Neural cell (in vitro differentiated cells): ENCODE measurements at regions not wholly inside any gene's neighbourhood (a gene's known extent, or its start where the extent isn't known, plus 50 kb on each side); places are given as distances from the start of the nearest gene placed in this dataset.

Experiments
- H2AFZ ChIP-seq: fragments of 200-600, 300-800 bp; sonication (generic), shearing (Covaris generic); 2 replicates; pipeline ENCODE4 v1.6.0; 2014; ENCODE audit warnings: low read depth, mild to moderate bottlenecking, antibody characterized with exemption, low read length, moderate library complexity
- H3F3A ChIP-seq: fragments of 200-600 bp; shearing (Covaris generic); 2 replicates; pipeline ENCODE4 v1.6.1; 2016; ENCODE audit warnings: mild to moderate bottlenecking, moderate library complexity, mixed read lengths, antibody characterized with exemption, low read length; ENCODE audit not compliant: insufficient read depth, poor library complexity, severe bottlenecking
- H3K27ac ChIP-seq: fragments of 200-600, 300-800 bp; sonication (generic), shearing (Covaris generic); 2 replicates; pipeline ENCODE4 v1.5.1; 2014; ENCODE audit warnings: mild to moderate bottlenecking, low read length, moderate library complexity
- H3K27me3 ChIP-seq: fragments of 300-800, 200-600 bp; sonication (generic), shearing (Covaris generic); 2 replicates; pipeline ENCODE4 v1.6.0; 2014; ENCODE audit warnings: mild to moderate bottlenecking, low read depth, low read length, moderate library complexity; ENCODE audit not compliant: insufficient read depth
- H3K36me3 ChIP-seq: fragments of 300-800, 200-600 bp; sonication (generic), shearing (Covaris generic); 2 replicates; pipeline ENCODE4 v1.5.1; 2014; ENCODE audit warnings: mild to moderate bottlenecking, antibody characterized with exemption, low read length, moderate library complexity; ENCODE audit not compliant: insufficient read depth
- H3K4me2 ChIP-seq: fragments of 300-800, 200-600 bp; sonication (generic), shearing (Covaris generic); 2 replicates; pipeline ENCODE4 v1.6.0; 2014; ENCODE audit warnings: mild to moderate bottlenecking, low read length
- H3K4me3 ChIP-seq: fragments of 300-800, 200-600 bp; sonication (generic), shearing (Covaris generic); 2 replicates; pipeline ENCODE4 v1.5.1; 2014; ENCODE audit warnings: mild to moderate bottlenecking, low read length, moderate library complexity
- H3K79me2 ChIP-seq: fragments of 200-600 bp; shearing (Covaris generic); replicated peaks from 2 replicates; pipeline ENCODE4 v1.6.0; 2014; ENCODE audit warnings: mild to moderate bottlenecking, low read length, moderate library complexity; ENCODE audit not compliant: insufficient read depth
- H3K9ac ChIP-seq: fragments of 300-800, 200-600 bp; sonication (generic), shearing (Covaris generic); 2 replicates; pipeline ENCODE4 v1.6.1; 2016; ENCODE audit warnings: mild to moderate bottlenecking, low read length, mixed read lengths
- H3K9me2 ChIP-seq: fragments of 200-600 bp; shearing (Covaris generic); 2 replicates; pipeline ENCODE4 v1.6.1; 2016; ENCODE audit warnings: mild to moderate bottlenecking, low read length, mixed read lengths; ENCODE audit not compliant: insufficient read depth
- H3K9me3 ChIP-seq: fragments of 200-600, 300-800 bp; sonication (generic), shearing (Covaris generic); 2 replicates; pipeline ENCODE4 v1.6.1; 2016; ENCODE audit warnings: mild to moderate bottlenecking, mixed run types, low read length, moderate library complexity, mixed read lengths
- H4K20me1 ChIP-seq: fragments of 200-600 bp; shearing (Covaris generic); 2 replicates; pipeline ENCODE4 v1.6.1; 2016; ENCODE audit warnings: mild to moderate bottlenecking, mixed run types; ENCODE audit not compliant: insufficient read depth
- EP300 ChIP-seq: fragments of 450-650 bp; conservative IDR thresholded peaks from 2 replicates; pipeline ENCODE4 v1.6.1; 2014; ENCODE audit warnings: antibody characterized with exemption, mild to moderate bottlenecking, moderate library complexity; ENCODE audit not compliant: poor library complexity, severe bottlenecking
- EZH2 ChIP-seq: fragments of 200-600, 300-800 bp; shearing (Covaris generic), sonication (generic); IDR thresholded peaks from 2 replicates; pipeline ENCODE4 v1.6.1; 2014; ENCODE audit warnings: antibody characterized with exemption, low read length, borderline replicate concordance, mild to moderate bottlenecking; ENCODE audit not compliant: insufficient read depth, poor library complexity, severe bottlenecking
- MXI1 ChIP-seq: fragments of 450-650 bp; conservative IDR thresholded peaks from 2 replicates; pipeline ENCODE4 v1.6.1; 2014; ENCODE audit warnings: antibody characterized with exemption, mild to moderate bottlenecking; ENCODE audit not compliant: poor library complexity, severe bottlenecking
- POLR2AphosphoS5 ChIP-seq: IDR thresholded peaks from 2 replicates; pipeline ENCODE4 v1.6.1; 2012
- RAD21 ChIP-seq: fragments of 450-650 bp; conservative IDR thresholded peaks from 2 replicates; pipeline ENCODE4 v1.6.1; 2014; ENCODE audit warnings: antibody characterized with exemption, mild to moderate bottlenecking, moderate library complexity
- SMC3 ChIP-seq: fragments of 450-650 bp; conservative IDR thresholded peaks from 2 replicates; pipeline ENCODE4 v1.6.1; 2014; ENCODE audit warnings: antibody characterized with exemption, mild to moderate bottlenecking, moderate library complexity; ENCODE audit not compliant: poor library complexity
- TAF1 ChIP-seq: IDR thresholded peaks from 2 replicates; pipeline ENCODE4 v1.6.1; 2012; ENCODE audit warnings: low read depth
- TF ChIP-seq, protein P1 (sequence below): IDR thresholded peaks from 2 replicates; pipeline ENCODE4 v1.6.1; 2012; ENCODE audit warnings: borderline replicate concordance
- TF ChIP-seq, protein P2 (sequence below): fragments of 450-650 bp; IDR thresholded peaks from 2 replicates; pipeline ENCODE4 v1.5.1; 2014; ENCODE audit warnings: antibody characterized with exemption, mild to moderate bottlenecking, moderate library complexity; ENCODE audit not compliant: poor library complexity, severe bottlenecking

DNA sequence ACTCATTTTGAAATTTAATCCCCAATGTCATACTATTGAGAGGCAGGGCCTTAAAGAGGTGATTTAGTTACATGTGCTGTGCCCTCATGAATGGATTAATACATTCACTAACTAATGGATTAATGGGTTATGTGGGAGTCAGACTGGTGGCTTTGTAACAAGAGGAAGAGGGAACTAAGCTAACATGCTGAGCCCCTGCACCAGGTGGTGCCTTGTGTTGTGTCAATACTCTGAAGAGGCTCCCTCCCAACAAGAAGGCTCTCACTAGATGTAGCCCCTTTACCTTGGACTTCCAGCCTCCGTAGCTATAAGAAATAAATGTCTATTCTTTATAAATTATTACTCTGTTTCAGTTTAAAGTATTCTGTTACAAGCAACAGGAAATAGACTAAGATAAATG lies 411.9 kb upstream of the EMCN start:
- no peaks in the 10 kb centered on the region for H3K27me3 ChIP-seq
- no peaks in the 10 kb centered on the region for H4K20me1 ChIP-seq
- no peak overlapping the region for H2AFZ ChIP-seq
- H3K79me2 ChIP-seq: no peaks in the 10 kb centered on the region
- no peak overlapping the region for H3K27ac ChIP-seq
- H3K9ac ChIP-seq: no peak overlapping the region
- no peaks in the 10 kb centered on the region for H3K36me3 ChIP-seq
- H3K4me3 ChIP-seq: no peak overlapping the region
- no peak overlapping the region for H3K4me2 ChIP-seq
- H3K9me3 ChIP-seq: no peaks in the 10 kb centered on the region
- H3F3A ChIP-seq: no peaks in the 10 kb centered on the region
- no peaks in the 10 kb centered on the region for H3K9me2 ChIP-seq
- TF ChIP-seq, protein P1, sequence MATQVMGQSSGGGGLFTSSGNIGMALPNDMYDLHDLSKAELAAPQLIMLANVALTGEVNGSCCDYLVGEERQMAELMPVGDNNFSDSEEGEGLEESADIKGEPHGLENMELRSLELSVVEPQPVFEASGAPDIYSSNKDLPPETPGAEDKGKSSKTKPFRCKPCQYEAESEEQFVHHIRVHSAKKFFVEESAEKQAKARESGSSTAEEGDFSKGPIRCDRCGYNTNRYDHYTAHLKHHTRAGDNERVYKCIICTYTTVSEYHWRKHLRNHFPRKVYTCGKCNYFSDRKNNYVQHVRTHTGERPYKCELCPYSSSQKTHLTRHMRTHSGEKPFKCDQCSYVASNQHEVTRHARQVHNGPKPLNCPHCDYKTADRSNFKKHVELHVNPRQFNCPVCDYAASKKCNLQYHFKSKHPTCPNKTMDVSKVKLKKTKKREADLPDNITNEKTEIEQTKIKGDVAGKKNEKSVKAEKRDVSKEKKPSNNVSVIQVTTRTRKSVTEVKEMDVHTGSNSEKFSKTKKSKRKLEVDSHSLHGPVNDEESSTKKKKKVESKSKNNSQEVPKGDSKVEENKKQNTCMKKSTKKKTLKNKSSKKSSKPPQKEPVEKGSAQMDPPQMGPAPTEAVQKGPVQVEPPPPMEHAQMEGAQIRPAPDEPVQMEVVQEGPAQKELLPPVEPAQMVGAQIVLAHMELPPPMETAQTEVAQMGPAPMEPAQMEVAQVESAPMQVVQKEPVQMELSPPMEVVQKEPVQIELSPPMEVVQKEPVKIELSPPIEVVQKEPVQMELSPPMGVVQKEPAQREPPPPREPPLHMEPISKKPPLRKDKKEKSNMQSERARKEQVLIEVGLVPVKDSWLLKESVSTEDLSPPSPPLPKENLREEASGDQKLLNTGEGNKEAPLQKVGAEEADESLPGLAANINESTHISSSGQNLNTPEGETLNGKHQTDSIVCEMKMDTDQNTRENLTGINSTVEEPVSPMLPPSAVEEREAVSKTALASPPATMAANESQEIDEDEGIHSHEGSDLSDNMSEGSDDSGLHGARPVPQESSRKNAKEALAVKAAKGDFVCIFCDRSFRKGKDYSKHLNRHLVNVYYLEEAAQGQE: no peak

DNA sequence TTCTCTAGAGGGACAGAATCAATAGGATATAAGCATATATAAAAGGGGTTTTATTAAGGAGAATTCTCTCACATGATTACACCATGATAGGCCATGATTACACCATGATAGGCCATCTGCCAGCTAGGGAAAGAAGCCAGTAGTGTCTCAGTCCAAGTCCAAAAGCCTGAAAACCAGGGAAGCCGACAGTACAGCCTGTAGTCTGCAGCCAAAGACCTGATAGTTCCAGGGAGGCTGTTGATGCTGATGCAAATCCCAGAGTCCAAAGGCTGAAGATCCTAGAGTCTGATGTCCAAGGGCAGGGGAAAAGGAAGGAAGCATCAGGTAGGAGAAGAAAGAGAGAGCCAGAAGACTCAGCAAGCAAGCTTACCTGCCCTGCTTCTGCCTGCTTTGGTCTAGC lies 411.3 kb upstream of the EMCN start:
- H3K9ac ChIP-seq: no peak overlapping the region
- H3K9me2 ChIP-seq: no peaks in the 10 kb centered on the region
- no peaks in the 10 kb centered on the region for H3K79me2 ChIP-seq
- no peaks in the 10 kb centered on the region for H3F3A ChIP-seq
- H3K9me3 ChIP-seq: no peaks in the 10 kb centered on the region
- no peaks in the 10 kb centered on the region for H3K36me3 ChIP-seq
- no peak overlapping the region for H2AFZ ChIP-seq
- H3K27ac ChIP-seq: no peak overlapping the region
- no peak for TF ChIP-seq MXI1
- H4K20me1 ChIP-seq: no peaks in the 10 kb centered on the region
- H3K27me3 ChIP-seq: no peaks in the 10 kb centered on the region
- no peak overlapping the region for H3K4me3 ChIP-seq
- H3K4me2 ChIP-seq: no peak overlapping the region

DNA sequence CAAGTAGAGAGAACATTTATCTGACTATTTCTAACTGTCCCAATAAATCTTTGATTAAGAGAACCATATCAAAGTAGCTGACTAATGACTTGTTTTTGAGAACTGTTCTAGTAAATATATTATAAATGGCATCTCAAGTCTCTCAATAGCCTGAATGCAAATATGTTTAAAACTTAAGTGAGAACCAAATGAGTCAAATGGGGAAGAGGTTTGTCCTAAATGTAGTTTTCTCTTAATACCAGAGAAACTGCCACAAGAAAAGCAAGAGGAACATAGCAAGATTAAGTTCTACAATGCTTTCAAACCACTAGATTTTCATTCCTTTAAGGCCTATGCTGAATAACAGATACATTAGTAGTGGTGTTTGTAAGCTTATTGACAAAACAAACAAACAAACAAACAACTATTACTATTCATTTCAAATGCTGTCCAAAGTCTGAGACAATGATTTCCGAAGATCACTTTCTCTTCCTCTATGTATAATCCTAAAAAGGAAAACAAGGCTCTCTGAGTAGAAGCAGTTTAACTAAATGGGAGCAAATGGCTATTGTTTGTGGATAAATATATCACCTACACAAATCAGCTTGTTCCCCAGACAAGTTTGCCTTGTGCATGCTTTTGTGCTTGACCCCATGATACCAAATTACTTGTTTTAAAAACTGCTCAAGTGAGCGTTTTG lies 408.4 kb upstream of the EMCN start:
- H3K9ac ChIP-seq: no peak overlapping the region
- H3K4me3 ChIP-seq: no peak overlapping the region
- H3K4me2 ChIP-seq: no peak overlapping the region
- no peaks in the 10 kb centered on the region for H4K20me1 ChIP-seq
- no peaks in the 10 kb centered on the region for H3K9me3 ChIP-seq
- H3K9me2 ChIP-seq: no peaks in the 10 kb centered on the region
- no peaks in the 10 kb centered on the region for H3F3A ChIP-seq
- no peaks in the 10 kb centered on the region for H3K79me2 ChIP-seq
- no peaks in the 10 kb centered on the region for H3K36me3 ChIP-seq
- H3K27me3 ChIP-seq: no peaks in the 10 kb centered on the region
- no peak for TF ChIP-seq EZH2
- TF ChIP-seq POLR2AphosphoS5: no peak
- TF ChIP-seq EP300: no peak
- H3K27ac ChIP-seq: no peak overlapping the region
- no peak overlapping the region for H2AFZ ChIP-seq

DNA sequence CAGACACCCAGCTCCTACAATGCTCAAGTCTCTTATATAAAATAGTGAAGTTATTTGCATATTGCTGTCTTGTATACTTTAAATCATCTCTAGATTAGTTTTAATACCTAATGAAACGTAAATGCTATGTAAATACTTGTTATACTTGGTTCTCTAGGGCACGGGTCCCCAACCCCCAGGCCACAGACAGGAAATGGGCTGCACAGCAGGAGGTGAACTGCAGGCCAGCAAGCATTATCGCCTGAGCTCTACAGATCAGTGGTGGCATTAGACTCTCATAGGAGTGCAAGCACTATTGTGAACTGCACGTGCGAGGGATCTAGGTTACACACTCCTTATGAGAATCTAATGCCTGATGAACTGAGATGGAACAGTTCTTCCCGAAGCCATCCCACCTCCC lies 395.9 kb upstream of the EMCN start:
- H3K79me2 ChIP-seq: no peaks in the 10 kb centered on the region
- TF ChIP-seq SMC3 (no peak), RAD21 (no peak), EP300 (no peak), TAF1 (no peak), MXI1 (no peak), POLR2AphosphoS5 (no peak), EZH2 (no peak)
- TF ChIP-seq, protein P2, sequence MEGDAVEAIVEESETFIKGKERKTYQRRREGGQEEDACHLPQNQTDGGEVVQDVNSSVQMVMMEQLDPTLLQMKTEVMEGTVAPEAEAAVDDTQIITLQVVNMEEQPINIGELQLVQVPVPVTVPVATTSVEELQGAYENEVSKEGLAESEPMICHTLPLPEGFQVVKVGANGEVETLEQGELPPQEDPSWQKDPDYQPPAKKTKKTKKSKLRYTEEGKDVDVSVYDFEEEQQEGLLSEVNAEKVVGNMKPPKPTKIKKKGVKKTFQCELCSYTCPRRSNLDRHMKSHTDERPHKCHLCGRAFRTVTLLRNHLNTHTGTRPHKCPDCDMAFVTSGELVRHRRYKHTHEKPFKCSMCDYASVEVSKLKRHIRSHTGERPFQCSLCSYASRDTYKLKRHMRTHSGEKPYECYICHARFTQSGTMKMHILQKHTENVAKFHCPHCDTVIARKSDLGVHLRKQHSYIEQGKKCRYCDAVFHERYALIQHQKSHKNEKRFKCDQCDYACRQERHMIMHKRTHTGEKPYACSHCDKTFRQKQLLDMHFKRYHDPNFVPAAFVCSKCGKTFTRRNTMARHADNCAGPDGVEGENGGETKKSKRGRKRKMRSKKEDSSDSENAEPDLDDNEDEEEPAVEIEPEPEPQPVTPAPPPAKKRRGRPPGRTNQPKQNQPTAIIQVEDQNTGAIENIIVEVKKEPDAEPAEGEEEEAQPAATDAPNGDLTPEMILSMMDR: no peak
- TF ChIP-seq, protein P1: no peak
- H4K20me1 ChIP-seq: no peaks in the 10 kb centered on the region
- no peak overlapping the region for H3K27ac ChIP-seq
- H3K36me3 ChIP-seq: no peaks in the 10 kb centered on the region
- no peaks in the 10 kb centered on the region for H3K9me2 ChIP-seq
- no peak overlapping the region for H3K4me3 ChIP-seq
- no peak overlapping the region for H3K9ac ChIP-seq
- no peaks in the 10 kb centered on the region for H3F3A ChIP-seq
- no peaks in the 10 kb centered on the region for H3K27me3 ChIP-seq
- H3K4me2 ChIP-seq: no peak overlapping the region
- H3K9me3 ChIP-seq: no peaks in the 10 kb centered on the region
- no peak overlapping the region for H2AFZ ChIP-seq
